ENCODE measurements at regions not wholly inside any gene's neighbourhood (a gene's known extent, or its start where the extent isn't known, plus 50 kb on each side); places are given as distances from the start of the nearest gene placed in this dataset.

DNA sequence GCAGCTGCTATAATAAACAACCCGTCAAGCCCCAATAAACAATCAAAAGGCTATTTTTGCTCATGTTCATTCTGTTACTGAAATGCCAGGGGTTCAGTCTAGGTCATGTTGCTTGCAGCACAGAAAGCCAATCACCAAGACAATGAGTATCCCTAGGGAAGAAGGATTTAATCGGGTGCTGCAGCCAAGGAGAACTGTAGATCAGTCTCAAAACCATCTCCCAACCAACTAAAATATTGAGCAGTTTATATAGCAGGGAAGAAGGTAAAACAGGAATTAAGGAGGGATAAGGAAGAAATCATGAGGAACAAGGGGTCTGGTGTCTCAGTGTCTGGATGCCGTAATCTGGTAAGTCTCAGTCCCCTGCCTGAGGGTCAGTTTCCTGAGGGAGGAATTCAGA lies 169.5 kb downstream of the BLID start:
- no peak overlapping the region for H3K27ac Mint-ChIP-seq (ENCODE audit: unreplicated experiment)
- no peaks in the 10 kb centered on the region for H3K27me3 Mint-ChIP-seq (ENCODE audit: unreplicated experiment)
- peaks cover 2% of the 10 kb centered on the region for H3K9me3 Mint-ChIP-seq (ENCODE audit: unreplicated experiment)
- no peaks in the 10 kb centered on the region for H3K4me1 Mint-ChIP-seq (ENCODE audit: low read depth, unreplicated experiment)
- no peak overlapping the region for H3K4me3 Mint-ChIP-seq (ENCODE audit: unreplicated experiment)
- no peaks in the 10 kb centered on the region for H3K36me3 Mint-ChIP-seq (ENCODE audit: unreplicated experiment)
- DNase-seq = no peak
- TF ChIP-seq, protein P1, sequence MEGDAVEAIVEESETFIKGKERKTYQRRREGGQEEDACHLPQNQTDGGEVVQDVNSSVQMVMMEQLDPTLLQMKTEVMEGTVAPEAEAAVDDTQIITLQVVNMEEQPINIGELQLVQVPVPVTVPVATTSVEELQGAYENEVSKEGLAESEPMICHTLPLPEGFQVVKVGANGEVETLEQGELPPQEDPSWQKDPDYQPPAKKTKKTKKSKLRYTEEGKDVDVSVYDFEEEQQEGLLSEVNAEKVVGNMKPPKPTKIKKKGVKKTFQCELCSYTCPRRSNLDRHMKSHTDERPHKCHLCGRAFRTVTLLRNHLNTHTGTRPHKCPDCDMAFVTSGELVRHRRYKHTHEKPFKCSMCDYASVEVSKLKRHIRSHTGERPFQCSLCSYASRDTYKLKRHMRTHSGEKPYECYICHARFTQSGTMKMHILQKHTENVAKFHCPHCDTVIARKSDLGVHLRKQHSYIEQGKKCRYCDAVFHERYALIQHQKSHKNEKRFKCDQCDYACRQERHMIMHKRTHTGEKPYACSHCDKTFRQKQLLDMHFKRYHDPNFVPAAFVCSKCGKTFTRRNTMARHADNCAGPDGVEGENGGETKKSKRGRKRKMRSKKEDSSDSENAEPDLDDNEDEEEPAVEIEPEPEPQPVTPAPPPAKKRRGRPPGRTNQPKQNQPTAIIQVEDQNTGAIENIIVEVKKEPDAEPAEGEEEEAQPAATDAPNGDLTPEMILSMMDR (IDR thresholded peaks at IDR 0.05; ENCODE audit: partially characterized antibody, unreplicated experiment) = no peak

DNA sequence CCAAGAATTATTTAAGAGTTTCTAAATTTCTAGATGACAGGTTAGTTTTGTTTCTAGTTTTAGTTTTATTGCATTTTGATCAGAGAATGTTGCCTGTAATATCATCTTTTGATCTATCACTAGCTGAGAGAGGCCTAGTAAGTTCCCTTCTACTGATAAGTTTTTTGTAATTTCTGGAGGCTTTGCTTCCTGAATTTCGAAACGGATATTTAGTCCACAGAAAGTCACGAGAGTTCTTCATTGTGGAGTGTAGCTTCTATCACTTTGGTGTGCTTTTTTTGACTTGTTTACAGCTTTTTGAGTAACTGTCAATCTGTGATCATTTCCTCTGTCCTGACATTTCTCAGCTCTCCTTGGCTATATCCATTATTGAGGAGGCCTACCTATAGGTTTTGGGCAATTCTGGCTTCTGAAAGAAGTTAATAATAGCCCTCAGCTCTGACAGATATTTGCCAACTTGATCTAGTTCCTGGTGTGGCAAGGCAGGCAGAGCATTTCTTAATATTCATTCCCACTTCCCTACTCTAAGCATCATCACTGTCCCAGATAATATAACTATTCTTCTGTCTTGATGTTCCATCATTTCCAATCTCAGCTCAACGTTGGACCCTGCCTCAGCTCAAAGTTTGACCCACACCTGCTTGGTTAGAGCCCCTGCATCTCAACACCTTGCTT lies 171.3 kb downstream of the BLID start:
- no peaks in the 10 kb centered on the region for H3K36me3 Mint-ChIP-seq (ENCODE audit: unreplicated experiment)

DNA sequence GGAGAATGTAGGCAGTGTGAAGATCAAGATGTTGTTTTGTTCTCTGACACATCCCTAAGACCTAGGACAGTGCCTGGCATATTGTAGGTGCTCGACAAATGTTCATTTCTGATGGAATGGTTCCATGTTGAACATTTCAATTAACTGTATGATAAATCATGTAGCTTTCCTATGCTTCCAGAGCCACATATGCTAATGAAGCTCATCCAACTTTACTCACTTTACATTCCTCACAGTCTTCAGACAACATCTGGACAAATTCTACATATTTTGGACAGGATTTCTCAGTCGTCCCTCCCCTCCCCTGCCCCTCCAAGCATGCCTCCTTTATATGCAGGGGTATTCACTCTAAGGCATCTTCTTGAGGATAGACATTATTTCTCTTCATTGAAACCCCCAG lies 177.9 kb downstream of the BLID start:
- TF ChIP-seq, protein P1 (IDR thresholded peaks at IDR 0.05; ENCODE audit: partially characterized antibody, unreplicated experiment) = no peak
- no peaks in the 10 kb centered on the region for H3K27me3 Mint-ChIP-seq (ENCODE audit: unreplicated experiment)
- no peaks in the 10 kb centered on the region for H3K4me1 Mint-ChIP-seq (ENCODE audit: low read depth, unreplicated experiment)
- no peak overlapping the region for H3K4me3 Mint-ChIP-seq (ENCODE audit: unreplicated experiment)
- H3K36me3 Mint-ChIP-seq (ENCODE audit: unreplicated experiment) = no peaks in the 10 kb centered on the region
- DNase-seq = no peak
- H3K27ac Mint-ChIP-seq (ENCODE audit: unreplicated experiment) = no peak overlapping the region
- H3K9me3 Mint-ChIP-seq (ENCODE audit: unreplicated experiment) = no peaks in the 10 kb centered on the region

More for the DNA sequence above, 171.3 kb downstream of the BLID start:
- Mint-ChIP-seq H3K27ac (ENCODE audit: unreplicated experiment) (no peak overlapping the region), H3K4me1 (ENCODE audit: low read depth, unreplicated experiment) (no peaks in the 10 kb centered on the region), H3K4me3 (ENCODE audit: unreplicated experiment) (no peak overlapping the region), H3K9me3 (ENCODE audit: unreplicated experiment) (no peaks in the 10 kb centered on the region), H3K27me3 (ENCODE audit: unreplicated experiment) (no peaks in the 10 kb centered on the region)
- no peak for DNase-seq
- TF ChIP-seq, protein P1 (IDR thresholded peaks at IDR 0.05; ENCODE audit: partially characterized antibody, unreplicated experiment) = no peak

DNA sequence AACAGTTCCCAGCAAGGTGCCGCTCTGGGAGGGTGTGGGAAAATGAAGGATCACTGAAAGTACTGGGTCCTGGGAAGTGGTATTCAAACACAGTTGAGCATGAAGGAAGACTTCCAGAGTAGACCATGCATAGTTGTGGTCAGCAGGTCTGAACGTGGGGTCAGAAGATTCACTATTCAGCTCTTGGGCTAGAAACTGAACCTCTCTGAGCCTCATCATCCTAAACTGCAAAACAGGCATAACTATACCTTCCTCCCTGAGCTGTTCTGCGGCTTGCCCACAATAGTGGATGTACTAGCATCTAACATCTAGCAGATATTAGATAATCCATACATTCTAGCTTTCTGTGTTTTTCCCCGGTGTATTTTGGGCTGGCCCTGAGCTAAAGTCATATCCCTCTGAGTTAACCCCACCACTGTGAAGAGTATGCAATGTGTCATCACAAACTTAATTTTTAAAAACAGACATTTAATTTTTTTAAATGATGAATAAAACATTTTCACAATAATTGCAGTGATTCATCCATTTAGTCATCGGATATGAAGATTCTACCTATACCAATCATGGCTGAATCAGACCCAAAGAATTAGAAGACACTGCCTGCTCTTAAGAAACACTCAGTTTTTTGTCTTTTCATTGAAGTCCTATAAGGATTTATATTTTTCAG lies 179.1 kb downstream of the BLID start:
- Mint-ChIP-seq H3K4me3 (ENCODE audit: unreplicated experiment) (no peak overlapping the region), H3K36me3 (ENCODE audit: unreplicated experiment) (no peaks in the 10 kb centered on the region), H3K27ac (ENCODE audit: unreplicated experiment) (no peak overlapping the region), H3K4me1 (ENCODE audit: low read depth, unreplicated experiment) (no peaks in the 10 kb centered on the region), H3K9me3 (ENCODE audit: unreplicated experiment) (peaks cover 2% of the 10 kb centered on the region), H3K27me3 (ENCODE audit: unreplicated experiment) (peaks cover 1% of the 10 kb centered on the region)
- no peak for DNase-seq
- TF ChIP-seq, protein P1 (IDR thresholded peaks at IDR 0.05; ENCODE audit: partially characterized antibody, unreplicated experiment) = no peak

DNA sequence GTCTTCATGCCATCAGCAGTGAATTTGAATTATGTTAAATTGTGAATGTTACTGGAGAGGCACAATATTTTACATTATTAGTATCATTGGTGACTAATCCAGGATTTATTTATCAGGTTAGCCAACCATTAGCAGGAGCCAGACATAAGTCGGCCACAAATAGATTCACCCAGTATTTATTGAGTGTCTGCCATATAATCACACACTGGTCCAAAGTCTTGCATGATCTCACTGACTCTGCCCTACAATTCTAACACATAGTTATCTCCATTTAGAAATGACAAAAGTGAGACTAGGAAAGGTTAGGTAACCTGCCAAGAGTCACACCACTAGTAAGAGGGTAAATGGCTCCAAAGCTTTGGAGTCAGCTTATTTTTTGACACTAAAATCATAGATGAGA lies 179.6 kb downstream of the BLID start:
- DNase-seq = no peak
- TF ChIP-seq, protein P1 (IDR thresholded peaks at IDR 0.05; ENCODE audit: partially characterized antibody, unreplicated experiment) = no peak
- no peaks in the 10 kb centered on the region for H3K36me3 Mint-ChIP-seq (ENCODE audit: unreplicated experiment)
- no peak overlapping the region for H3K4me3 Mint-ChIP-seq (ENCODE audit: unreplicated experiment)
- peaks cover 1% of the 10 kb centered on the region for H3K27me3 Mint-ChIP-seq (ENCODE audit: unreplicated experiment)
- peaks cover 2% of the 10 kb centered on the region for H3K9me3 Mint-ChIP-seq (ENCODE audit: unreplicated experiment)
- no peaks in the 10 kb centered on the region for H3K4me1 Mint-ChIP-seq (ENCODE audit: low read depth, unreplicated experiment)
- no peak overlapping the region for H3K27ac Mint-ChIP-seq (ENCODE audit: unreplicated experiment)
